NCI-H446 treated with DMSO at 0.1 percent for 48 hours (cell line): ENCODE measurements at regions not wholly inside any gene's neighbourhood (a gene's known extent, or its start where the extent isn't known, plus 50 kb on each side); places are given as distances from the start of the nearest gene placed in this dataset.
A peak's percentile ranks its signal among the peaks of the same experiment; 100 is the strongest.

ENCODE experiments used
- DNase-seq: peaks from one replicate; lab custom pipeline; 2025; lab: John Stamatoyannopoulos, UW

DNA sequence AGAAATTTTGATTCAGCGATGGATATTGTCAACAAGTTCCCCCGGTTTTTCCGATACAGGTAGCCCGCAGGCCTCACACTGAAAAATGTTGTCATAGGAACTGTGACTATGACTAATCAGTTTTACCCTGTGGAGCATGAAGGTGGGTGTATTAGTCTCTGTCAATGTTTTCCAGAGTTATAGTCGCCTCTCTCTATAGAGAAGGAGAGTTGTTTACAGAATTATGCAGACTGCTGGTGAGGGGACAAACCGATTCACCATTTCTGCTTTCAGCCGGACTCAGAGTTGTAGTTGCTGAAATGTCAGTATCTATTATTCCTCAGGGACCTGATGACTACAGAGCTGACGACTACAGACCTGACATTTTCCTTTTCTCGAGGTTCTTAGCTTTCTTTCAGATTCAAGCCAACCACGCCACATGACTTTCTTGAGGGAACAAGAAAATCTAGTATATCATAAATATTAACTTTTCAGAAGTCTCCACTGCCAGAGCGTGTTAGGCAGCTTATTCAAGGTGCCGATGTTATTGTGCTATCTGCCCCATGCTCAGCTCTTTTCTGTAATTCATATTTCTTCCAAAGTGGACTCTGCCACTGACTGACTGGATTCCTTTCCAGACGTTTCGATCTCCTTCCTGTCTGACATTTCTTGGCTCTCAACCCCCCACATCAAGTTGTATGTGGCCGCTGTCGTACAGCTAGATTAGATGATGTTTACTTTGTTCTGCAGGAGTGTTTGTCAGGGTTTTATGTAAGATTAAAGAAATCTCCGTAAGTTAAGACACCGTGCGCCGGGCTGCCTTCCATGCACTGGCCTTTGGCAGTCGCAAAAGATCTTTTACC, 178.1 kb downstream of the FGF1 start:
- no peak for DNase-seq

DNA sequence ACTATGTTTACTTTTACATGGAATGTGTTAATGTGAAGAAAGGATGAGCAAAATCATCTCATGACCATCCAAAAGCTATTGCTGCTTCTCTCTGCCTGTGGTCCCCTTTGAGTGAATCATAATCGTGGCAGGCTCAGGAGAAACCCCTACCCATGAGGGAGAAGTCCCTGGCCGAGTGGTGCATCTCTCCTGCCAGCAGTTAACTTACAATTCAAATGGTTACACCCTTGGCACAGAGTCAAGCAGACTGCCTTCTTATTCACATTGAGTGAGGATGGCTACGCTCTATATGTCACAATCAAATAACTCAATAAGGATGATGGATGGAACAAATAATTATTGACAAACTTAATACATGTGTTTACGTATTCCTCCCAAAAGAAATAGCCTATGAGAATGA, 179.1 kb downstream of the FGF1 start:
- DNase-seq = no peak

- no peak for DNase-seq
These were observed 179.8 kb downstream of the FGF1 start for GRCh38 chr5:142506046-142506445.

DNA sequence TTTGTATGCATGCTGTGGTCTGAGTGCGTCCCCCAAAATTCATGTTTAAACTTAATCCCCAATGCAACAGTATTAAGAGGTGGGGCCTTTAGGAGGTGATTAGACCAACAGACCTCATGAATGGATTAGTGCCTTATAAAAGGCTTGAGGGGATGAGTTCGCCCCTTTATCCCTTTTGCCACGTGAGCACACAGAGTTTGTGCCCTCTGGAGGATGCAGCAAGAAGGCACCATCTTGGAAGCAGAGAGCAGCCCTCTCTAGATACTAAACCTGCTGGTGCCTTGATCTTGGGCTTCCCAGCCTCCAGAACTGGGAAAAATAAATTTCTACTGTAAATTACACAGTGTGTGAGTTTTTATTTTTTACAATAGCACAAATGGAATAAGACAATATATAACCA, 177.1 kb upstream of the SPRY4 start:
- DNase-seq = no peak

DNA sequence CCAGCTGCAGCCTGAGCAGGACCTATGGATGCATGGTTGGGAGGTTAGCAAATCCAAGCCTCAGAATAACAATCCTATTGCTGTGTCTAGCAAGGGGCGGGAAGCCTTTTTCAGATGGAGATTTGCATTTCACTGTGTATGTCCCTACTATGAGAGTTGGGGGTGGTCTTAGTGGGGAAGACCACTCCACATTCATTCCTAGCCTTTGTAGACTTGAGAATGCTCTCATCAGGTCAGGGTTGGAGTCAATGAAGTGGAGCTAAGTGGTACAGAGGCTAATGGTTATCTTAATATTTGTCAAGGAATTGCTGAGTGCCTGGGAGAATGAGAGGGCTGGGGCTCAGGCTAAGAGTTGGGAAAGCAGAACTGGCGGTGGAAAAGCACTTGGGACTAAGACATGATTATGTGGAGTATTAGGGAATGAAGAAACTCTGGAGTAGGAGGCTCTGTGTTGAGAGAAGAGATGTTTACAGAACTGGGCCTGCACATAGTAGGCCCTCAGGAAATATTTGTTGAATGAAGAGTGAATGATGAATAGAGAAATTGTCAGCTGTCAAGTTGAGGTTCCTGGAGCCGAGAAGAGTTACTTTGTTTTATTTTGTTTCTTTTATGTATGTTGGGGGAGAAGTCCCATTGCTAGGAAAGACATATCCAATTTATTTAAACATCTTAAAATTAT, 175.5 kb upstream of the SPRY4 start:
- no peak for DNase-seq

DNA sequence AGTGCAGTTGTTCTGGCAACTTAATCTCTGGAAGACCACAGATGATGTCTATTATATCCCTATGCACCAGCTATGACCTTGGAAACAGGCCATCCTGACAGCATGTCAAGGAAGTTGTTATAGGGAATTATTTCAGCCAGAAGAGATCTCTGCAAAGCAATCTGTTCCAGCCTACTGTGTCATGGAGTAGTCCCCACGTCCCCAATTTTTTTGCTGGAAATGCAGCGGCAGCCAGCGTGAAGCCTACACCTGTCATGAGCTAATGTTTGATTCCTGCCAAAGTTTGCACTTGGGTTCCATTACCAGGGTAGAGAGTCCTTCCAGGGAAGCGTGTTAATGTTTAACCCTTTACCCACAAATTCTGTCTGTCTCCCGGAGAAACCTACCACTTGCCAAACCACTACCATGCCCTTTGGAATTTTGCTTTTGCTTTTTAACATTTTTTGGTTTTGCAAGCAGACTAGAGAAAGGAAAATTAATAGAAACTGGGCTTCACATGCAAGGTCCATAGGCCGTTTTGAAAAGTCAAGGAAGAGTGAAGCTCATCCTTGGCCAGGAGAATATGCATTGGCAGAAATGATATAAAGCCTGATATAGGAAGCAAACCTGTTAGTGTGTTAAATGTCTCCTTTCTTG, 174.9 kb upstream of the SPRY4 start:
- peak; percentile 18 for DNase-seq

DNA sequence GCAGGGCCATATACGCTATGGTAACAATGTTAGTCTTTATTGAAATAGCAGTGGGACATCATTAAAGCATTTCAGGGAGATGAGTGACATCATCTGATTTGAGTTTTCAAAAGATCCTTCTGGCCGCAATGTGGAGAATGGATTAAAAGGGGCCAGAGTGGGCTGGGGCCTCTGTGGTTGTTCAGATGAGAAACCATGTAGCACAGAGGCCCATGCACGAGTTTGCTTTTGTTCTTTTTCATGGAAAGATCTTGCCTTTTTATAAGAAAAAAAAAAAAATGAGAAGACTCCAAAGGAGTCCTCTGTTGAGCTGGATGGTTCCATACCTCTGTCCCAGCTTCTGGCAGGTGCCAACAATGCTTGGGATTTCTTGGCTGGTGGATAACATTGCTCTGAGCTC, 173.5 kb upstream of the SPRY4 start:
- DNase-seq = no peak

DNA sequence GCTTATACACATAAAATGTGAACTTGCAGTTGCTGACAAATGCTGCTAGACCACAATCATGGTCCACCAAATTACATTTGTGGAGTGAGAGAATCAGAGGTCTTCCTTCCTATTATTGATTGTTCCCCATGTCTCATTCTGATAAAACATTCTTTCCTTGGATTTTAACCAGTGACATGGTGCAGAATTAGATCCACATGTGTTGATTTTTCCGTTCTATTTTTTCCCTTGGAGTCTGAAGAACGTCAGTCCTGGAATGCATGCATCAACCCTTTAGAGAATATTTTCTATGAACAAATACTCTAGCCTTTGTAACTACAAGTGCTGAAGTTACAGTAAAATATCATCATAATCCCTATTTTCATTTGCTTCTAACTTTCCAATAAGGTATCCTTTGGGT, 170.7 kb upstream of the SPRY4 start:
- DNase-seq = no peak

- DNase-seq = no peak
These were observed 169.2 kb upstream of the SPRY4 start for GRCh38 chr5:142493875-142494518.

GRCh38 chr5:142492781-142493281, 168.0 kb upstream of the SPRY4 start:
- no peak for DNase-seq

GRCh38 chr5:142491679-142492078, 166.9 kb upstream of the SPRY4 start:
- DNase-seq = no peak

GRCh38 chr5:142491270-142491669, 166.4 kb upstream of the SPRY4 start:
- no peak for DNase-seq

GRCh38 chr5:142486581-142486980, 161.8 kb upstream of the SPRY4 start:
- no peak for DNase-seq

- DNase-seq = no peak
These were observed 161.2 kb upstream of the SPRY4 start for GRCh38 chr5:142486020-142486419.

- no peak for DNase-seq
These were observed 160.1 kb upstream of the SPRY4 start for GRCh38 chr5:142484821-142485387.

- no peak for DNase-seq
These were observed 157.4 kb upstream of the SPRY4 start for GRCh38 chr5:142482207-142482606.

GRCh38 chr5:142481410-142481809, 156.6 kb upstream of the SPRY4 start:
- DNase-seq = no peak

GRCh38 chr5:142479854-142480519, 155.2 kb upstream of the SPRY4 start:
- no peak for DNase-seq

DNA sequence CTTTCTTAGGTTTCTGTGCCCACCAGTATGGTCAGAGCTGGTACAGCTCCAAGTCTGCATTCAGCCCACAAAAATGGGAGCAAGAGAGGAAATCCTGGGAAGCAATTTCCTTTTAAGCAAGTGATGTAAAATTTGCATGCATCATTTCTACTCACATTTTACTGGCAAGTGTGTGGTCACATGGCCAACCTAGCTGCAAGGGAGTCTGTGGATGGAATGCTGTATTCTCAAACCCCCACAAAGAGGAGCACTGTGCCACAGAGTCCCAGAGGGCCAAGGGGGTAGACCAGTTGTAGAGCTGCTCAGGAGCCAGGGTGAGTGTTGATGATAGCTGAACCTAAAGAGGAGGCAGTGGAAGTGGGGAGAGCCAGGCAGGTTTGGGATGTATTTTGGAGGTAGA, 154.3 kb upstream of the SPRY4 start:
- DNase-seq = no peak

GRCh38 chr5:142478113-142478512, 153.3 kb upstream of the SPRY4 start:
- no peak for DNase-seq

DNA sequence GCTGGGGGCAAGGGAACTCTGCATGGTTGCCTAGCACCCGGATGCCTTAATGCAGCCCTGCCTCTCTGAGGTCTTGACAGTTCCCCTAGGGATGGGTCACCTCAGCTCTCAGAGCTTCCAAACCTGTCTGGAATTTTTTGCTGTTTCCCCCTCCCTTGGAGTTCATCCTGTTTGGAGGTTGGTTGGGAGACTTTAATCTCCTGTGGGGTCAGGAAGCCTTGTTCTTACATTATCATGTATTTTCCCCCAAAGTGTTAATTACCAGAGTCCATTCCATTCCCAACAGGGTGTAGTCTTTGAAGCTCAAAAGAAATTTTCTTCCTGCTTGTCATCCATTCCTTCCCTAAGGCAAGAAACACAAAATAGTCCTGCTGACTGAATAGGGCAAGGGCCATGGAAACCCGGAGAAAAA, 150.3 kb upstream of the SPRY4 start:
- DNase-seq = no peak
